GM12892 (cell line): ENCODE measurements at regions not wholly inside any gene's neighbourhood (a gene's known extent, or its start where the extent isn't known, plus 50 kb on each side); places are given as distances from the start of the nearest gene placed in this dataset.

Source experiments
- DNase-seq: peaks from one replicate; pipeline ENCODE4 v3.0.0; 2011; ENCODE audit not compliant: insufficient read length
- FAIRE-seq: peaks from 2 replicates; lab custom pipeline; 2011; peaks lifted over from hg19 to GRCh38; lab: Jason Lieb, UNC
- POLR2A ChIP-seq: IDR thresholded peaks from 2 replicates; pipeline ENCODE4 v1.6.1; 2011; ENCODE audit warnings: low read depth, low read length, control low read depth
- POLR2AphosphoS5 ChIP-seq: IDR thresholded peaks from 2 replicates; pipeline ENCODE4 v1.6.1; 2011; ENCODE audit warnings: low read depth, low read length, control low read depth
- TAF1 ChIP-seq: IDR thresholded peaks from 2 replicates; pipeline ENCODE4 v1.6.1; 2011; ENCODE audit warnings: low read depth, mild to moderate bottlenecking, control low read depth, low read length, borderline replicate concordance

DNA sequence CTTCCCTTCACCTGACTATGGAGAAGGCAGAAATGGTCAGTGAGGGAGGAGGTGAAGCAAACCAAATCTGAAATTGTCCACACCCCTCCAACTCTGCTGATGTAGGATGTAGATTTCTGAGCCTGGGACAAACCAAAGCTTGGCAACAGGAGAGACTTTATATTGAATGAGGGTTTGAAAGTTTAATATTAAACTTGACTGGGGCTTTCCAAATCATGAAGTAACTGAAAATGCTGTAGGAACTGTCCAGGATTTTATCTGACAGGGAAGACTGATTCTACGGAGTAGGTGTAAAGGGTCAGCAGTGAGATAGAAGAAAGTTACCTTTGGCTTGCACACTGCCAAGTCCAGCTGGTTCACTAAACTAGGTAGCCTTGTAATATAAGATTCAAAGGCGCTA is 194.5 kb downstream of the TDRD15 start:
- TF ChIP-seq POLR2A: no peak
- TF ChIP-seq TAF1: no peak
- no peak for TF ChIP-seq POLR2AphosphoS5
- DNase-seq: no peak
- FAIRE-seq: no peak

- DNase-seq (no peak), FAIRE-seq (no peak)
- TF ChIP-seq TAF1 (no peak), POLR2AphosphoS5 (no peak), POLR2A (no peak)
These were observed 202.4 kb downstream of the TDRD15 start for GRCh38 chr2:21326152-21326551.

DNA sequence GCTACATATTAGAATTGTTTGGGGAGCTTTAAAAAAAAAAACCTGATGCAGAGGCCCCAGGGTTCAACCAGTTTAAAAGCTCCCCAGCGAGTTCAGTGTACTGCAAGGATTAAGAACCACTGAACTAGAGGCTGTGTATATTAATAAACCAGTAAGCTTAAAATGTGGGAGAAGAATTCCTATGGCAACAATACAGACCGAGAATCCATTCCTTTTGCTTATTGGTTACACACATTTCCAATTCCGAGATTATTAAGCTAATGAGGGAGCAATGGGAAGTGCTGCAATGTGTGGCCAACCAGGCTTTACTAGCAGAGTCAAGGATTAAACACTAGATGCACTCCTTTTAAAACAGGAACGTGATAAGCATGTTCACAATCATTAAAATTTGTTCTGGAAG is 204.4 kb downstream of the TDRD15 start:
- TF ChIP-seq POLR2A: no peak
- no peak for TF ChIP-seq TAF1
- TF ChIP-seq POLR2AphosphoS5: no peak
- FAIRE-seq: no peak

DNA sequence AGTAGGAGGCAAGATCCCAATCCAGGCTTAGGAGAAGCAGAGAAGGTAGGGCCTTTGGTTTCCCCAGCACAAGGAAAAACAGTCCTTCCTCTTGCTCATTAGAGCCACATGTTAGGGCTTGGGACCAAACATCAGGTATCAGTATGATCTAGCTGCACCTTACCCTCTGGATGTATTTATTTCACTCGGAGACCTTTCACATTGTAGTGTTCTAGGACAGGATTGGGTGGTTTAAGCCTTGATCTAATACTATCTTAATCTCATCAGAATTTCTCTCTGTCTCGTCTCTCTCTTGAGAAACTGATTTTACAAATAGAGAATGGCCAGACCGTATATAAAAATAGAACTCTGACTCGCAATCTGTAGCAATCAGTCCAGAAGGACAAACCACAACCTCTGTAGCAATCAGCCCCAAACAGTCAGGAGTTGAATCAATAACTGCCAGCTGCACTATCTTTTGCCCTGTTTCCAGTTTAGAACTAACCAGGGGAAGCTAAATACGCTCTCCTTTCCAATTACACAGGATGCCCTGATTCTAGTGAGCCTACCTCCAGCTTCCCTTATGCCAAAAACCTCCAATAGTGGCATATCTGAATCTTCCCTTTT is 207.1 kb downstream of the TDRD15 start:
- FAIRE-seq: no peak
- DNase-seq: no peak
- no peak for TF ChIP-seq POLR2AphosphoS5
- TF ChIP-seq TAF1: no peak
- no peak for TF ChIP-seq POLR2A

More for the DNA sequence above, 204.4 kb downstream of the TDRD15 start:
- no peak for DNase-seq

DNA sequence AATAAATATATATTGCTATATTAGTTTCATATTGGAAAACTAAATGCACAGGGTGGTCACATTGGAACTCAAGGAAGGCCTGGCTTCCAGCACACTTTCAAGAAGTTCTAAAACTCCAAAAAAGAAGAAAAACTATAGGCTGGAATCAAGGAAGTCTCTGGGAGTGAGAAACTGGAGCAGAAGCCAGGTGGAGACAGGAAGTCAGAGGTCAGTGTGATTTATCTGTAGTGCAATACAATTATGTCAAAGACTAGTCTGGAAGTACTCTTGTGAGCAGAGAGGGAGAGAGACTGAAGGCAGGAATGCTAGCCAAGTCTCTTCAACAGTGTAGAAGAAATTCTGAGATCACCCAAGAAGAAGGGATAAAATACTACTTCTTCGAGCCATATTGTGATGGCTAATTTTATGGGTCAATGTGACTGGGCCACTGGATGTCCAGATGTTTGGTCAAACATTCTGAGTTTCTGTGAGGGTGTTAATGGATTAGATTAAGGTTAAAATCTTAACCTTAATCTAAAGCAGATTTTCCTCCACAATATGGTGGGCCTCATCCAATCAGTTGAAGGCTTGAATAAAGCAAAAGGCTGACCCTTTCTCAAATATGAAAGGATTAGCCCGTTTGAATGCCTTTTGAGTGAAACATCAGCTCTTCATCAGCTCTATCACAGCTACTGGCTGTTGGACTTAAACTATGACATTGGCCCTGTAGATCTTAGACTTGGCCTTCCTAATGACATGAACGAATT is 208.0 kb downstream of the TDRD15 start:
- DNase-seq: no peak
- TF ChIP-seq POLR2A (no peak), POLR2AphosphoS5 (no peak), TAF1 (no peak)
- FAIRE-seq: no peak

- no peak for DNase-seq
- TF ChIP-seq POLR2A: no peak
- TF ChIP-seq TAF1: no peak
- no peak for TF ChIP-seq POLR2AphosphoS5
- FAIRE-seq: no peak
These were observed 209.3 kb downstream of the TDRD15 start for GRCh38 chr2:21332993-21333625.

DNA sequence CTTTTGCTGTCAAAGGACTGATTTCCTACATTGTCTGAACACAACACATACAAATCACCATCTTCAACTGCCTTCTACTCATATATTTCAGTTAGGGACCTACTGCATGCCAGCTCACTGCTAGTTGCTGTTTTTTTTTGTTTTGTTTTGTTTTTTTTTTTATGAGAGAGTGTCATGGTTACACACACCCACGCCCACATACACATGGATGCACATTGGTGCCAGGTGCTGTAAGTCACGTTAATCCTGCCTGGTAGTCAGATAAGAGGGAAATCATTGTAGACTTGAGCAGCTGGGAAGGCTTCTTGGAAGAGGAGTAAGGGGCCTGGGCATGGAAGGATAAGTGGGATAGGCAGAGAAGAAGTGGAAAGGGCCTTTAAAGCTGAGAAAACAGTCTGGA is 209.9 kb downstream of the TDRD15 start:
- DNase-seq: no peak
- TF ChIP-seq POLR2A (no peak), TAF1 (no peak), POLR2AphosphoS5 (no peak)
- no peak for FAIRE-seq

DNA sequence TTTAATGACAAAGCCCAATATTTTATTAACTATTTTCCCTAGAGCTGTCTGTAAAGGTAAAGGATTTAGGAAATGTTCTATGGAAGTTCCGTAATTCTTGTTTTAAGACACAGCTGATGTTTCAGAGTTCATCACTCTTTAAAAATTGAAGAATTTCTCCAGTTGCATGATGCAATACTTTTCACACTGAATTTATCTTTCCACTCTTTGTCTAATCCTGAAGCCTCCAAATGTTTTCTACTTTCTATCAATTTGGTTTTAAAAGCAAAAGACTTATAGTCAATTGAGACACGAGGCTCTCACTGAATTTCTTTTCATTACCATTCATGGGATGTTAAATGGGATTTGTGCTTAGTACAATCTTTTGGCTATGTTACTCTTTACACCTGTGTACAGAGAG is 223.2 kb downstream of the TDRD15 start:
- FAIRE-seq: no peak
- TF ChIP-seq POLR2AphosphoS5 (no peak), TAF1 (no peak), POLR2A (no peak)
- DNase-seq: no peak

GRCh38 chr2:21353879-21354679 is 230.3 kb downstream of the TDRD15 start:
- no peak for TF ChIP-seq POLR2AphosphoS5
- no peak for TF ChIP-seq TAF1
- no peak for TF ChIP-seq POLR2A
- DNase-seq (no peak), FAIRE-seq (no peak)

DNA sequence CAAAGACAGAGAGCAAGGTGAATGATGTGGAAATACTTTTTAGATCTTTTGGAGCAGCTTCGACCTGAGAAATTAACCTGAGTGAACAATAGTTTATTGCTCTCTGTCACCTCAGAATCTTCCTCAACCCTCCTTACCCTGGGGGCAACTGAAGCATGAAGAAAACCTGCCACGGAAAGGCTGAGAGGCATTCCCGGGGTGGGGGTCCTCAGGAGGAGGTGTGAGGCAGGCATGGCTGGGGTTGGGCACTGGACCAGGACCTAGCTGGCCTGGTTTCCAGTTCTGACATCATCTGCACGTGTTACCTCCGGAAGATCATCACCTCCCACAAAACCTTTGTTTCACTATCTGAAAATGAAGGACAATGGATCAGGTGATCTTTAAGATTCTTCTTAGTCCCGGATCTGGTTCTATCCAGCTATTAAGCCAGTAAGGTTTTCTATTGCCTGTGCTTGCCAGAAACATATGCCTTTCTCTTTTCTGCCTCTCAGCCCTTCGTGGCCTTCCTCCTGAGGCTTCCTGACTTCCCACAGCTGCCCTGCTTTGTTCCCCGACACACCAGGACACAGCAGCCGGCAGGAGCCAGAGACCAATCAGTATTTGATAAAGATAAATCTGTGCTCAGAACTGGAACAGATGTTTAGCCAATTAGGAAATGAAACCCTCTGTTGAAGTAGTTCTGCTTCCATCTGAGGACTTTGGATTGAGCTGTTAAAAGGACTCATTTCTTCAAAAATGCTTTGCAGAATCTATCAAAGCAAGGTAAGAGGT is 232.5 kb downstream of the TDRD15 start:
- no peak for TF ChIP-seq POLR2AphosphoS5
- TF ChIP-seq TAF1: no peak
- no peak for TF ChIP-seq POLR2A

DNA sequence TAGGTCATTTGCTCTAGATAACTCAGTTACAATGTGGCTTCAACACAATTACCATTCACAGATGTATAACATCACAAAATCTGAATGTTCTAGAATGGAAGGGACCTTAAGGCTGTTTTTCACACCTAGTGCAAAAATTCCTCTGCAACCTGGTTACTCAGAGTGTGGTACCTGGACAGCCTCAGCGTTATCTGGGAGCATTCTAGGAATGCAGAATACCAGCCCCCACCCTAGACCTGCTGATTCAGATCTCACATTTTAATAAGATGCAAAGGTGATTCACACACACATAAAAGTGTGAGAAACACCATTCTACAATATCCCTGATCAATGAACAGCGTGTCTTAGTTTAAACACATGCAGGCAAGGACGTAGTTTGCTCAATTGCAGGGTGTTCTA is 233.1 kb downstream of the TDRD15 start:
- no peak for DNase-seq

More for the DNA sequence above, 232.5 kb downstream of the TDRD15 start:
- FAIRE-seq (no peak), DNase-seq (no peak)

More for the DNA sequence above, 233.1 kb downstream of the TDRD15 start:
- FAIRE-seq: no peak
- no peak for TF ChIP-seq POLR2A
- no peak for TF ChIP-seq TAF1
- TF ChIP-seq POLR2AphosphoS5: no peak
